Natural killer cell treated with Interleukin-12 subunit alpha and Interleukin-12 subunit beta and Interleukin-15 and Interleukin-18, amount 100 ng/mL, for 72 hours (primary cell): ENCODE measurements at regions not wholly inside any gene's neighbourhood (a gene's known extent, or its start where the extent isn't known, plus 50 kb on each side); places are given as distances from the start of the nearest gene placed in this dataset.

Source experiments
- ATAC-seq, 2 donors: fragments of 150-1000 bp; cut with Tn5 transposase in 1 of 2; sonication (Bioruptor Pico), chemical (Tn5 transposase) in 1 of 2; 2 replicates each; pipeline ENCODE4 v1.10.0; 2021
- DNase-seq: peaks from one replicate; pipeline ENCODE4 v3.0.0; 2022; ENCODE audit warnings: low spot score
- H3K27ac Mint-ChIP-seq, 2 donors: 1 replicate in 1 of 2; 2 replicates in 1 of 2; pipeline ENCODE4 v1.8.0; 2022; ENCODE audit warnings: mixed read lengths in 2 of 2, mild to moderate bottlenecking in 1 of 2, moderate library complexity in 1 of 2
- H3K27me3 Mint-ChIP-seq, 2 donors: 1 replicate in 1 of 2; 2 replicates in 1 of 2; pipeline ENCODE4 v1.8.0; 2022; ENCODE audit warnings: mixed read lengths in 2 of 2
- H3K36me3 Mint-ChIP-seq: one replicate; pipeline ENCODE4 v1.8.0; 2022; ENCODE audit warnings: mixed read lengths
- H3K4me1 Mint-ChIP-seq, 2 donors: 1 replicate in 1 of 2; 2 replicates in 1 of 2; pipeline ENCODE4 v1.8.0; 2022; ENCODE audit warnings: low read depth in 2 of 2, mixed read lengths in 2 of 2, mild to moderate bottlenecking in 1 of 2
- H3K4me3 Mint-ChIP-seq: one replicate; pipeline ENCODE4 v1.8.0; 2022; ENCODE audit warnings: mixed read lengths
- H3K9me3 Mint-ChIP-seq: 2 replicates; pipeline ENCODE4 v1.8.0; 2022; ENCODE audit warnings: mixed read lengths

DNA sequence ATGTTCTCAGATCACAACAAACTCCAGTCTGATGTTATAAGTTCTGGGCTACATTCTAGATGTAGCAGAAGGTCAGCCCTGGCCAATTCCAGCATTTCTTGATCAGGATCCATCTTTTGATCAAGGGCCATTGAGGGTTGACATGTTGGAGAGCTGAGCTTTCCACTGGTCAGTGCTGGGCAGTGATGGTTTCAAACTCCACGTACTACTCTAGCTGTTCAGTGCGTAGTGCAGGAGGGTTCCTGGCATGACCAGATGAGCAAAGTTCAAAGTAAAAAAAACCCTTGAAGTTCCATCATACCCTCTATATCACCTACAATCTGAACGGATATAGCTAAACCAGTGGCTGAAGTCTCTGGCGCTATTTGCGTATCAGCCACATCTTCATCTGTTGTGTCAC is 210.4 kb upstream of the OSR1 start:
- Mint-ChIP-seq H3K4me1 (no peaks in the 10 kb centered on the region), H3K4me3 (no peak overlapping the region), H3K9me3 (no peaks in the 10 kb centered on the region), H3K36me3 (no peaks in the 10 kb centered on the region), H3K27me3 (peaks cover 0 to 10% of the 10 kb centered on the region in 2 donors), H3K27ac (no peak overlapping the region)
- ATAC-seq (no peak), DNase-seq (no peak)

DNA sequence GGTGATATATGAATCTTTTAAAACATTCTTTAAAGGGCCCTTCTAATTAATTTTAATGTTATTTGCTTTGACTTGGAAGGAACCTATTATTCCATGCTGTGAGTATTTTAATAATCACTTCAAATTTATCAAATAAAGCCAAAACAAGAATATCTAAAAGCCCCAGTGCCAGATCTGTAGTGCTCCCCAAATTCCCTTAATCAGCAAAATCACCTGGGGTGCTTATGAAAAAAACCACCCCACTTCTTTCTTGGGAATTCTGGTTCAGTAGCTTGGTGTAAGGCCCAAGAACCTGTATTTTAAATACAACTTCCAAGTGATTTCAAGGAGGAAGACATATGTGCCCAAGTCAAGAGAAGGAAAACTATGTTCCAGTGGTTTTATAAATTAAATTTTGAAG is 202.4 kb upstream of the OSR1 start:
- no peaks in the 10 kb centered on the region for H3K4me1 Mint-ChIP-seq
- no peak overlapping the region for H3K27ac Mint-ChIP-seq
- no peaks in the 10 kb centered on the region for H3K9me3 Mint-ChIP-seq
- DNase-seq (no peak), ATAC-seq (no peak)
- no peak overlapping the region for H3K4me3 Mint-ChIP-seq
- H3K27me3 Mint-ChIP-seq = no peaks in the 10 kb centered on the region
- H3K36me3 Mint-ChIP-seq = no peaks in the 10 kb centered on the region

DNA sequence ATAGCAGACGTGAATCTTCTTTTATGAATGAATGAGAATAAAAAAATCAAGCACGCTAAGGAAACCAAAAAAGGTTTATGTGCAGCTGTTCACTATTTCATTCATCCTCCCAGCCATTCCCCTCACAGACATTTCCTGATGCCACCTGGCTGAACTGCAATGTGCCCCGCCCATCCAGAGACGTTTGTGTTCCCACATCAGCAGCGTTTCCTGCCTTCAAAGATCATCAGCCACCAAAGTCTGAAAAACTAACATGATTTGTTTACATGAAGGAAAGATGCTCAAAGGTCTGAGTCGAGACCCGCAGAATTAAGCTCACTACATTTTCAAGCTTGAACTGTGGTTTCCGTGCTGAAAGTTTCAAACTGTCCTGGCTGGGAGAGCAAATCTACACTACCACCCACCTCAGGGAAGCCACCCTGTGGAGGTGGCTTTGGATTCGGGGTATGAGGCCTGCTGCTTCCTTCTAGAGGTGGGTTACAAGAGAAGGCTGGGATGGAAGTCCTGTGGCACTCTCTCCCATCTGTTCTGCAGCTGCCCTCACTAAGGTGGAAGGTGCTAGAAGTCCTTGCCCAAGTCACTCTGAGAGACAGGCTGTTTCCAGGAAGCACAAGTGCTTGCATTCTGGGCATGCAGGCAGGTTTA is 201.3 kb upstream of the OSR1 start:
- H3K4me3 Mint-ChIP-seq = no peak overlapping the region

DNA sequence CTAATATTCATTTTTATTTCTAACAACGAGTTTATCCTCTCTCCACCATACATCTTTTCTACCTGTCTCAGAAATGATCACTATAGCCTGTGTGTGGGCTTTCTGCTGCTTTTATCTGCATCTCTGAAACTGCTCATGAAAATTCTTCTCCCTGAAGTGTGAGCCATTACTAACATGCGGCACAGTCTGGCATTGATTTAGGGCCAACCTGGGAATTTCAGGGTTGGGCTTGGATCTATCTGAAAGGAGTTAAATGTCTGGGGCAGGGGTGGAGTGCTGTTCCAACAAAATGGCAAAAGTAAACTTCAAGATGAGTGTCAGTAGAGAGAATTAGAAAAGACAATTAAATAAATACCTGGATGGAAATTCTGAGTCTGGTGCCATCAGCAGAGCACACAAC is 198.2 kb upstream of the OSR1 start:
- Mint-ChIP-seq H3K4me3 (no peak overlapping the region), H3K9me3 (no peaks in the 10 kb centered on the region), H3K36me3 (no peaks in the 10 kb centered on the region), H3K4me1 (no peaks in the 10 kb centered on the region), H3K27ac (no peak overlapping the region), H3K27me3 (no peaks in the 10 kb centered on the region)
- ATAC-seq (no peak), DNase-seq (no peak)

More for the DNA sequence above, 201.3 kb upstream of the OSR1 start:
- Mint-ChIP-seq H3K27me3 (no peaks in the 10 kb centered on the region), H3K27ac (no peak overlapping the region), H3K4me1 (no peaks in the 10 kb centered on the region), H3K9me3 (no peaks in the 10 kb centered on the region), H3K36me3 (no peaks in the 10 kb centered on the region)
- no peak for DNase-seq
- ATAC-seq = no peak

DNA sequence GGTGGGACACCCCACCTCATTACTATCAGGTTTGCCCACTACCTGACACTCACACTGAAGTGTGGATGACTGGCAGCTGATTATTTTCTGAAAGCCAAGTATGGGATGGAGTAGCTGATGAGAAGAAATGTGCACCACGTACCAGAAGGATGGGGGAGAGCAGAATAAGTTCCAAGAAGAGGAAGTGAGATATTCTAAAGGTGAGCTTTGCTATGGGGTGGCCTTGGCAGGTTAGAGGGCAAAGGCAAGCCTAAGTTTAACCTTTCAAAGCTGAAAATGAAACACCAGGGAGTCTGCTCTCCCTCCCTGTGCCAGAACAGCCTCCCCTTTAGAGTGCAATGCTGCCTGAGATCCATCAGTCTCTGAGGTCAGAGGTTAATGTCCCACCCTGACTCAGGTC is 196.1 kb upstream of the OSR1 start:
- H3K27me3 Mint-ChIP-seq = peaks cover 2 to 7% of the 10 kb centered on the region in 2 donors
- H3K4me3 Mint-ChIP-seq = no peak overlapping the region
- H3K36me3 Mint-ChIP-seq = no peaks in the 10 kb centered on the region
- DNase-seq (no peak), ATAC-seq (no peak)
- no peak overlapping the region for H3K27ac Mint-ChIP-seq
- H3K9me3 Mint-ChIP-seq = peaks cover 4% of the 10 kb centered on the region
- no peaks in the 10 kb centered on the region for H3K4me1 Mint-ChIP-seq

DNA sequence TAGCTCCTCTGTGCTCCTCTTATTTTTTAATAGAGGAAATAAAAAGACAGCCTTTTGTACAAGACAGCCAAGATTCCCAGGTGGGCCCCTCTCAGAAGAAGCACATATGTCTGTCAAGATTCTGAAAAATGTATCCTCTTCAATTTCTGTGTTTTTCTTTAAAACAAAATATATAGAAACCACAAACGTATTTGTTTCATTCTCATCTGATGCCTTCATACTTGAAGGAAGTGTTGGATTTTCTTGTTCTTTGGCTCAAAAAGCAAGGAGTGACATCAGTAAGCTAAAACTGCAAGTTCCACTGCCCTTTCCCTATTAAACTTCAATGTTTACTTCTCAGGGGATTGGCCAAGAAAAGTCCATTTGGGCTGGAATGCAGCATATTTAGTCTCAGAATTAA is 193.8 kb upstream of the OSR1 start:
- Mint-ChIP-seq H3K27ac (no peak overlapping the region), H3K4me1 (no peaks in the 10 kb centered on the region), H3K27me3 (peaks cover 2 to 7% of the 10 kb centered on the region in 2 donors), H3K36me3 (no peaks in the 10 kb centered on the region), H3K9me3 (peaks cover 4% of the 10 kb centered on the region), H3K4me3 (no peak overlapping the region)
- ATAC-seq (no peak), DNase-seq (no peak)

DNA sequence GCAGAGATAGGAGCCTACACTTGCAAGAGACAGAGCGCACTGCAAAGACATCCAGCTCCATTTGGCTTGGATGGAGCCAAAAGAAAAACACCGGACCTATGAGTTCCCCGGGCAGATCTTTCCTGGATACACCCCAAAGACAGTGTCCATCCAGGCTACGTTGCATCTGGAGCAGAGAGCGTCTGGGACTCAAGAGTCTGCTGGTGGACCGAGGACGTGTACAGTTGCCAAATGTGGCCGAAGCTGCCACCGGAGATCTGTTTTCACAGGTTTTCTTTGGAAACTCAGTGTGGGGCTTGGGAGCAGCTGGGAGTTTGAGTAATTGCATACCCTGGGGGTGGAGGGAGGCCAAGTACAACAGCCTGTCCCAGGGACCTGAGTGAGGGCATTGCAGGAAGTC is 192.3 kb upstream of the OSR1 start:
- Mint-ChIP-seq H3K9me3 (peaks cover 4% of the 10 kb centered on the region), H3K36me3 (no peaks in the 10 kb centered on the region), H3K4me3 (no peak overlapping the region), H3K27me3 (peaks cover 2 to 7% of the 10 kb centered on the region in 2 donors), H3K4me1 (no peaks in the 10 kb centered on the region), H3K27ac (no peak overlapping the region)
- ATAC-seq = no peak
- DNase-seq = no peak

DNA sequence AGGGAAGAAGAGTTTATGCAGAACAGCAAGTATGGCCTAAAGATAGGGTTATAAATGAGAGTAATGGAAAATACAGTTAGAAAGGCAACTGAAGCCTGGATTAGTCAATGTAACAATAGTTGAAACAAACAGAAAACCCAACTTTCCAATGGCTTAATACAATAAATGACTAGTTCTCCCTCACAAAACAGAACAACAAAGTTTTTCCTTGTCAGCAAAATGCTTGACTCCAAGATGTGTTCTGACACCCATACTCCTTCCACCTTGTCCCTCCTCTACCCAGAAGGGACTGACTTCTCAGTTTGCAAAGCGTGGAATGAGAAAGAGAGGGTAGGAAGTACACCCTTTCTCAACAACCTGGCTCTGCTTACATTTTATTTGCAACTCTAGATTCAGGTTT is 191.4 kb upstream of the OSR1 start:
- no peaks in the 10 kb centered on the region for H3K4me1 Mint-ChIP-seq
- peaks cover 2 to 7% of the 10 kb centered on the region in 2 donors for H3K27me3 Mint-ChIP-seq
- H3K27ac Mint-ChIP-seq = no peak overlapping the region

DNA sequence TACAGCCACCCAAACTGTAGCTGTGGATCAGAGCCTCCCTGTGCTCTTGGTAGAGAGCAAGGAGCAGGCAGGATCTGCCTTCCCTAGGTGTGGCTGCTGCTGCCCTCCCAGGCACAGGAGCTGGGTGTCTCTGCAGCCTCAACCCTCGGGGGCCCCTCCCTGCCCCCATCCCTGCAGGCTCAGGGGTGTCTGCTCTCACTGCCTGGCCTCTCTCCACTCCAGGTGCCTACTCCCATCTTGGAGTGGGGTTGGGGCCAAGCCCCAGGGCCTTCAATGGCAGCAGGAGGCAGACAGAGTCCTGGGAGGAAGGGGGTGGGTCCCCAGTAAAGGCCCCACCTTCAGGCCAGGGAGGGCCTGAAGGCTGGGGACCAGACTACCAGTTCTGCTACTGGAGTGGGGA is 189.7 kb upstream of the OSR1 start:
- ATAC-seq (peak; percentile 40 to 41), DNase-seq (no peak)
- H3K9me3 Mint-ChIP-seq = peaks cover 4% of the 10 kb centered on the region
- no peaks in the 10 kb centered on the region for H3K36me3 Mint-ChIP-seq
- no peak overlapping the region for H3K27ac Mint-ChIP-seq
- H3K4me1 Mint-ChIP-seq = no peaks in the 10 kb centered on the region
- H3K4me3 Mint-ChIP-seq = no peak overlapping the region
- peaks cover 2 to 7% of the 10 kb centered on the region in 2 donors for H3K27me3 Mint-ChIP-seq

More for the DNA sequence above, 191.4 kb upstream of the OSR1 start:
- Mint-ChIP-seq H3K4me3 (no peak overlapping the region), H3K9me3 (peaks cover 4% of the 10 kb centered on the region), H3K36me3 (no peaks in the 10 kb centered on the region)
- ATAC-seq (no peak), DNase-seq (no peak)

DNA sequence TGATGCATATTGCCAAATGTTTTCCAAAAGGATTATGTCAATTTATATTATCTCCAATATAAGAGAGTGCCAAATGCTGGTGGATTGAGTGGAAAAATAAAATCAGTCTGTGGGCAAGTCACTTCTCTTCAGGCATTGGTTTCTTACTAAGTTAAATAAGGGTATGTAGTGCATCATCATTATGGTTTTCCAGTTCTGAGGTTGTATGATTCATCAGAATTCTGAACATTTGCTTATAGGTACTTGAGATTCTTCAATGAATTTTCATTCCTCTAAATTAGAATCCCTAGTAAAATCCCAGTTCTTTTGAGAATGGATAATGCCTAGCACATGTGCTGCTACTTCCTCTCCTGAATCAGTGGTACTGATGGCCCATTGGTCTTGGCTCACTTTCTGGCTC is 188.9 kb upstream of the OSR1 start:
- no peak for DNase-seq
- ATAC-seq = no peak
- H3K27ac Mint-ChIP-seq = no peak overlapping the region
- no peaks in the 10 kb centered on the region for H3K4me1 Mint-ChIP-seq
- no peaks in the 10 kb centered on the region for H3K36me3 Mint-ChIP-seq
- peaks cover 4% of the 10 kb centered on the region for H3K9me3 Mint-ChIP-seq
- no peak overlapping the region for H3K4me3 Mint-ChIP-seq
- peaks cover 2 to 7% of the 10 kb centered on the region in 2 donors for H3K27me3 Mint-ChIP-seq

DNA sequence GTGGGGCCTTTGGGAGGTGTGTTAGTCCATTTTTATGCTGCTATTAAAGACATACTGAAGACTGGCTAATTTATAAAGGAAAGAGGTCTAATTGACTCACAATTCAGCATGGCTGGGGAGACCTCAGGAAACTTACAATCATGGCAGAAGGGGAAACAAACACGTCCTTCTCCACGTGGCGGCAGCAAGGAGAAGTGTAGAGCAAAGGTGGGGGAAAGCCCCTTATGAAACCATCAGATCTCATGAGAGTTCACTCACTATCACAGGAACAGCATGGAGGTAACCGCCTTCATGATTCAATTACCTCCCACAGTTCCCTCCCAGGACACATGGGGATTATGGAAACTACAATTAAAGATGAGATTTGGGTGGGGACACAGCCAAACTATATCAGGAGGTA is 187.1 kb upstream of the OSR1 start:
- Mint-ChIP-seq H3K4me1 (no peaks in the 10 kb centered on the region), H3K4me3 (no peak overlapping the region), H3K27ac (no peak overlapping the region), H3K36me3 (no peaks in the 10 kb centered on the region), H3K9me3 (peaks cover 4% of the 10 kb centered on the region), H3K27me3 (peaks cover 2 to 6% of the 10 kb centered on the region in 2 donors)
- ATAC-seq = no peak
- no peak for DNase-seq

DNA sequence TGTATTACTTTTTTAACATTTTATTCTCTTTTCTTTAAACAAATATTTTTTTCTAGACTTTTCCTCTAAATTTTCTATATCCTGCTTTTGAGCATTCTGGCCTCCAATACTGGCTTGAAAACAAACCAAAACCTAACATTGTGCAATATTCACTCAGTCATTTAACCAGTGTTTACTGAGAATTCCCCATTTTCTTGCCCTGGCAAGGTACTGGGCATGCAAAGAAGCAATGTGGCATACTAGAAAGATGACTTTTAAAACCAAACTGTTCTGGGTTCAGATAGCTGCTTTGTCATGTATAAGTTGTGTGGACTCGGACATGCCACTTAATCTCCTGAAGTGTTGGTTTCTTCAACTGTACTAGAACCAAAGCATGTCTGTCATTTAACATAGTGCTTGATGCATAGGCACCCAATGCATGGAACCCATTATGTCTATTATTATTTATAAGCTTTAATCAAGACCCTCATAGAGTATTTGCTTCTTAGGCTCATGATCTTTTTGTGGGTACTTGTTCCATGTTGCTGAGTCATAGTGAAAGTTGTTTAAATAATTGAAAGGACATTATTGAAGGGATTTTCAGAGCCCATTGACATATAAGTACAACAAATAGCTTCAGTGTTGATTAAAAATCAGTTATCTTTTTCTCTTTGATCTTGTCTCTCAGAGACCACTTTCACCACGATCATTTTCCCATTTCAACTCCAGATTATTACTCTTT is 185.4 kb upstream of the OSR1 start:
- Mint-ChIP-seq H3K4me3 (no peak overlapping the region), H3K27ac (no peak overlapping the region), H3K36me3 (no peaks in the 10 kb centered on the region)

DNA sequence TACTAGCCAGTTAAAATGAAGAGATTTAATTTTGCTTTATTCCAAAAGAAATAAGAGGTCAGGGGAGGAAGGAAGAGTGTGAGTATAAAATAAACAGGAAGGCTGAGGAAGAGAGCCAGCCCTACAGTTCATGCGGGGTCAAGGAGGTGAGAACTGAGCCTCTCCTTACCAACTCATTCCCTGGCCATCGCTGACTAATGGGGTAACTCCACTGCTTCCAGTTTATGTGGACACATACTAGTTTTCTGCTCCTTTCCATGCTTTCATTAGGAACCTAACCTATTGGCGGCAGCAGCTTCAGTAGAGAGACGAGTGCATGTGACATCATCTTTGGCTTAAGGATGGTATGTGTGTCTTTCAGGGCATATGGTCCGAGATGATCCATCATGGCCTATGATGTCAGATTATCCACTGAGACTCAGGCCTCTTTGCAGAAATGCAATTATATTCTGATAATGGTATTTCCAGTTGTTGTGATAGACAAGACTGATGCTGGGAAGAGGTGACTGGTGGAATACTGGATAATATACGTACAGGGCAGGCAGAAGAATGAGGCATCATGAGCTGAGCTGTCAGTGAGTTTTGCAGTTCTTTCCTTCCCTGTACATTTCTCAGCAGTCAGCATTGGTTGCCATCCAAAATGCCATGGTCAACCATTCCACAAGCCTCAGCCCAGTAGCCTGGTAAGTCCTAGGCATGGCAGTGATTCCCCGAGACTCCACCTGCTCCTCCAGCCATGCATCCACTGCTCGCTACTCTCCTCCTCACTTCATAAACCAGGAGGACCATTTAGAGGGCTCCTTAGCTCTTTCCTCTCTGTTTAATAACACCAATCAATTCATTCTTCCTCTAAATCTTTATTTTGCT is 184.6 kb upstream of the OSR1 start:
- no peaks in the 10 kb centered on the region for H3K27me3 Mint-ChIP-seq
- no peaks in the 10 kb centered on the region for H3K9me3 Mint-ChIP-seq
- H3K4me1 Mint-ChIP-seq = no peaks in the 10 kb centered on the region
- H3K27ac Mint-ChIP-seq = no peak overlapping the region
- DNase-seq = no peak
- no peaks in the 10 kb centered on the region for H3K36me3 Mint-ChIP-seq
- no peak overlapping the region for H3K4me3 Mint-ChIP-seq
- ATAC-seq = no peak

More for the DNA sequence above, 185.4 kb upstream of the OSR1 start:
- ATAC-seq = no peak
- no peaks in the 10 kb centered on the region for H3K4me1 Mint-ChIP-seq
- H3K27me3 Mint-ChIP-seq = no peaks in the 10 kb centered on the region
- no peaks in the 10 kb centered on the region for H3K9me3 Mint-ChIP-seq
- no peak for DNase-seq

DNA sequence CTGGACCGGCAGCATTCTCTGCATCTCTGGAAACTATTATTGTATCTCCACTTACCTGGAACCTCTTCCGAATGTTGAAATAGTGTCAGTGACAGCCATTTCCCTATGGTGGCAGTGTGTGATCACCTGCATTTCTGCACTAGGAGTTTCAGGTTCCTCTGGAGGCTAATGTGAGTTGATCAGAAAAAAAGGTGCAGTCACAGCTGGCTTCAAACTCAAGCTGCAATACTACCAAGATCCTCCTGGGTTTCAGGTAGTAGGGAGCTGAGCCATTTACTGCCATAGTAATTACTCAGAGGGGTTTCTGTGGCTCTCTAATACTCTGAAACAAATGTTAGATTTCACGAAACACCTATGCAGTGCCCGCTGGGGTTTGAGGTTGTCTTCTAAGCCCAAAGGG is 183.5 kb upstream of the OSR1 start:
- H3K27me3 Mint-ChIP-seq = no peaks in the 10 kb centered on the region
- ATAC-seq (no peak), DNase-seq (no peak)
- no peaks in the 10 kb centered on the region for H3K9me3 Mint-ChIP-seq
- no peak overlapping the region for H3K4me3 Mint-ChIP-seq
- H3K4me1 Mint-ChIP-seq = no peaks in the 10 kb centered on the region
- H3K27ac Mint-ChIP-seq = no peak overlapping the region
- no peaks in the 10 kb centered on the region for H3K36me3 Mint-ChIP-seq
